COLO668 (cell line): ENCODE measurements at regions not wholly inside any gene's neighbourhood (a gene's known extent, or its start where the extent isn't known, plus 50 kb on each side); places are given as distances from the start of the nearest gene placed in this dataset.

Source experiments
- DNase-seq: peaks from one replicate; lab custom pipeline; 2025; ENCODE audit not compliant: unreplicated experiment; lab: John Stamatoyannopoulos, UW

GRCh38 chr2:18427762-18428161 lies 132.7 kb downstream of the RDH14 start:
- no peak for DNase-seq

- no peak for DNase-seq
These were observed 134.3 kb downstream of the RDH14 start for GRCh38 chr2:18426174-18426573.

- no peak for DNase-seq
These were observed 135.2 kb downstream of the RDH14 start for GRCh38 chr2:18425210-18425703.

- no peak for DNase-seq
These were observed 136.8 kb downstream of the RDH14 start for GRCh38 chr2:18423636-18424035.

- DNase-seq, result no peak
These were observed 137.9 kb downstream of the RDH14 start for GRCh38 chr2:18422432-18423165.

GRCh38 chr2:18413676-18414396 lies 146.6 kb downstream of the RDH14 start:
- no peak for DNase-seq

GRCh38 chr2:18412980-18413675 lies 147.3 kb downstream of the RDH14 start:
- no peak for DNase-seq

- DNase-seq, result no peak
These were observed 148.8 kb downstream of the RDH14 start for GRCh38 chr2:18411626-18412025.

GRCh38 chr2:18410543-18410942 lies 149.9 kb downstream of the RDH14 start:
- no peak for DNase-seq

GRCh38 chr2:18408638-18409037 lies 151.8 kb downstream of the RDH14 start:
- DNase-seq, result no peak

GRCh38 chr2:18406219-18406618 lies 154.2 kb downstream of the RDH14 start:
- DNase-seq, result no peak

GRCh38 chr2:18404708-18405107 lies 155.7 kb downstream of the RDH14 start:
- DNase-seq, result no peak

GRCh38 chr2:18403921-18404522 lies 156.4 kb downstream of the RDH14 start:
- DNase-seq, result no peak

- DNase-seq, result no peak
These were observed 157.6 kb downstream of the RDH14 start for GRCh38 chr2:18402831-18403230.

- DNase-seq, result no peak
These were observed 159.0 kb downstream of the RDH14 start for GRCh38 chr2:18401471-18401870.

- DNase-seq, result no peak
These were observed 160.9 kb downstream of the RDH14 start for GRCh38 chr2:18399601-18400000.

GRCh38 chr2:18398833-18399232 lies 161.6 kb downstream of the RDH14 start:
- DNase-seq, result no peak

- DNase-seq, result no peak
These were observed 164.0 kb downstream of the RDH14 start for GRCh38 chr2:18396329-18397010.

- DNase-seq, result no peak
These were observed 164.9 kb downstream of the RDH14 start for GRCh38 chr2:18395555-18395954.

GRCh38 chr2:18387441-18388206 lies 172.8 kb downstream of the RDH14 start:
- peak; percentile 67 for DNase-seq
